Stimulated activated CD4-positive, alpha-beta T cell treated with anti-CD3 and anti-CD28 coated beads, Interleukin-2, amount 100 ng/mL, for 48 hours (primary cell): ENCODE measurements at regions not wholly inside any gene's neighbourhood (a gene's known extent, or its start where the extent isn't known, plus 50 kb on each side); places are given as distances from the start of the nearest gene placed in this dataset.
"Not testable (repeated sequence)": the region's sequence is repeated elsewhere in the genome, so short reads cannot be mapped to it uniquely, and the experiment has no call there.

Experiments used
- DNase-seq, 2 donors: peaks; one replicate each; pipeline ENCODE4 v3.0.0-alpha.2; 2020

DNA sequence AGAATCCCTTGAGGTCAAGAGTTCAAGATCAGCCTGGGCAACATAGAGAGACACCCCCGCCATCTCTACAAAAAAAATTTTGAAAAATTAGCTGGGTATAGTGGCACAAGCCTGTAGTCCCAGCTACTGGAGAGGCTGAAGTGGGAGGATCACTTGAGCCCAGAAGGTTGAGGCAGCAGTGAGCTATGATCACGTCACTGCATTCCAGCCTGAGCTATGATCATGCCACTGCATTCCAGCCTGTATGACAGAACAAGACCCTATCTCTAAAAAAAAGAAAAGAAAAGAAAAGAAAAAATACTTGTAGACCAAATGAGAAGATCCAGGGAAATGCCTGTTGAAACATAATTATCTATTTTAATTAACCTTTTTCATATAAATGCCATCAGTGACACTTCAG is 93.8 kb upstream of the MDM1 start:
- DNase-seq, result no peak

DNA sequence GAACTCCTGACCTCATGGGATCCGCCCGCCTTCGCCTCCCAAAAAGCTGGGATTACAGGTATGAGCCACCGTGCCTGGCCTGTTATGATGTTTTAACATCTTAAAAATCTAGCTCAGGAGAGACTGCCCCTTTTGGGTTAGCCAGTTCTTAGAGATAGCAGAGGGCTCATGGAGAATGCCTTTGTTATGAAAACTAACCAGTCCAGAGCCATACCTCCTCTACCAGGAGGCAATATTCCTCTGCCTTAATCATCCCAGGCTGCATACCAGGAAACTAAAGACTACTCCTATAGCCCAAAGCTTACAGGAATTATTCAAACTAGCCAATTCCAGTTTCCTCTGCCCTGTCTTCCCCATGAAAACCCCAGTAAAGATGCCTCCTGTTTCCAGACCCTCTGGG is 96.0 kb upstream of the MDM1 start:
- no peak for DNase-seq

DNA sequence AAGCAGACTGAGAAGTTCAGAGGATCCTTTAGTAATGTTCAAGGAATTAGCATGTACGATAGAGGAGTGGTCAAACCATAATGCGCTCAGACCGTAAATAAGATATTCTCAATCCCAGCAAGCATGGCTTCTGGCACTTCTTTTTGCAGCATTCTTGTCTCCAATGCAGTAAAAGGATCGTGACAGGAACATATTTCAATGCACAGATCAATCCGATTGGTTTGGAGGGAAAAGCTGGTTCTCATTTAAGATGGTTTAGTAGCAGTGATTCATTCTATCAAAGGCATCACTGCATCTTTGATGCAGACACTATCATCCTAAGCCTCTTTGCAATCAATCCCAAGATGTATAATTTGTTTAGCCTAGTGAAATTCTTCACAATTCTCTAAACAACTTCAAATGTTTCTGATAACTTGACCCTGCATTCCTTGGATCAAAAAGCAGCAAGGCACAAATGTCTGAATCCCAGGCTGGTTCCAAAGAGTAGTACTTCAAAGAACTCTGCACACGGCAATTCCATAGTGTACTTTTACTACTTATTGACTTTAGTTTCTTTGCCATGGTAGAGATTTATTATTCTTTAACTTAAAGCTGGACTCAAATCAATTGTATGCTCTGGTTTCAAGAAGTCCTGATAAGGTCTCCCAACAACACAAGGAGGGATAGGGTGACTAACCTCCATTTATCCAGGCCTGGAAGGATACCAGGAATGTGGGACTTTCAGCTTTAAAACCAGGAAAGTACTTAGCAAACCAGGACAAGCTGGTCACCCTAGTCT is 96.8 kb upstream of the MDM1 start:
- DNase-seq, result no peak

DNA sequence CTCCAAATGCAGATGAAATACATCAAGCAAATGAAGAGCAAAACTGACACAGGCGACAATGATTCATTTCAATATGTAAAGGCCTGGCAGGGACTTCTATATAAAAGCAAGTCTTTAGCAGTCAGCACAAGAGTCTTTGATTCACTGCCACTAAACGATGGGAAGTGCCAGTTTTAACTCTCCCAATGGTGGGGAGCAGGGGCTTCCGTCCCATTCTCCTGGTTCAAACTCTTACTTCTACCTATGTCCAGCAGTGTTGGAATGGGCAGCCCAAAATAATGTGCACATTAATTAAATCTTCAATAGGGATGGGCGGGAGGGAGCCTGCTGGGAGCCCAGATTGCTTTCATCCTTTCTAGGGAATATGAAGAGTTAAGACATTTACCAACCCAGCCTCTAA is 97.5 kb upstream of the MDM1 start:
- DNase-seq, result no peak

DNA sequence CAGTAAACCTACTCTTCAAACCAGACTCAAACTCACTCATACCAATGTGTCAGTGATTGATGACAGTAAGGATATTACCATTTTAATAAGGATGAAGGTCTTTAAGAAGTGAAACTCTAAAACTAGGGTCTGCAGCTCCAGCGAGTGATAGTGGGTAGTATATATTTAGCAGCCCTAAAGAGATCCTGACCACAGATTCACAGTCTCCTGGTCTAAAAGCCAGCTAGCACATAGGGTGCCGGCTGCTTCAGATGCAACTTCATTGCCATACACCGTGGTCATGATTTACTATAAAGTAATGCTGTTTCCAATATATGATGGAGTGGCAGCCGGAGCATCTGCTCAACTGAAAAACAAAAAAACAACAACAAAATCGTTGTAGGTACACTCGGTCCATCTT is 99.6 kb upstream of the MDM1 start:
- no peak for DNase-seq

DNA sequence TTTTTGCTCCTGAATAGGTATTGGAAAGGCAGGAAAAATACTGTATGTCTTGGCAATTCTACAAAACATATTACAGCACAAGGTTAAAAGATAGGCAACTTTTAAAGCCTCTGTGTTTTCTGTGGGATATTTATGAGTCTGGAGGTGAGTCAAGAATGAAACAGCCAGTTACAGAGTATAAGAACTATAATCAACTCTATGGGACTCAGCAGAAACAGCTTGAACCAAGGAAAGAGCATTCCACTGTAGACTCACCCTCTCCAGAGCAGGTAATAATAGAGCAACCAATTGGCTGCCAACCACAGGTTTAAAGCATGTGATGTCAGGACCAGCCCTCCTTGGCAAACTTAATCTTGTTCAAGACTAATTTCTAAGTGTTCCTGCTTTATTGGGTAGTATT is 100.5 kb upstream of the MDM1 start:
- no peak for DNase-seq

DNA sequence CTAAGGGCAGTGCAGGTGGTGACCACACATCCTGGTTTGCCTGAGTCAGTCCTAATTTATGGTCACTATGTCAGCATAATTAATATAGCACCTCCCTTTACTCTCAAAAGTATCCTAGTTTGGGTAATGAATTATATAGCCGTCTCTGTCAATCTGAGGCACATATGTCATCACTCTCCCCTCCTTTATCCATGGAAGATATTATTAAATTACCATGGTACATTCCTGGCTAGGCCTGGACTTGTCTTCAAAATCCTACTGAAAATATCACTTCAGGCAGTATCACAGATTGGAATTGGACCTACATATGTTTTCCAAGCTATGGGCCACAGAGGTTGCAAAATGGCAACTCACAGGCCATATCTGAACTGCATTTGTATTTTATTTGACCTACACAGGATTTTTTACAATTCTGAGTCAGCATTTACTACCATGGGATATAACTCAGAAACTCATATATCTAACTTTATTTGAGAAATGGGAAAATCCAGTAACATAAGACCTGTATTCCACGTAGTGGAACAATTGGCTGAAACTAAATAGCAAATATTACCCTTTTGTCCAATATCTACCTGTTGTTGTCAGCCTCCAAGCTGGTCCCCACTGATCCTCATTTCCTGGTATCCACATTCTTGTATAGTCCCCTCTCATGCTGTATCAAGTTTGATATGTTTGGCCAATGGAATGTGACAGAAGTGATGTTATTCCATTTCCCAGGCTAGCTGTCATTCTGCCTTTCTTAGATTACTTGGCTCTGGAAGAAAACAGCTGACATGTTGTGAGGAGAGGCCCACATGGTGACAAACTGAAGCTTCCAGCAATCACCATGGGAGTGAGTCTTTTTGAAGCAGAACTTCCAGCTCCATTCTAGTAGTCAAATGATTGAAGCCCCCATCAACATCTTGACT is 102.5 kb upstream of the MDM1 start:
- no peak for DNase-seq

DNA sequence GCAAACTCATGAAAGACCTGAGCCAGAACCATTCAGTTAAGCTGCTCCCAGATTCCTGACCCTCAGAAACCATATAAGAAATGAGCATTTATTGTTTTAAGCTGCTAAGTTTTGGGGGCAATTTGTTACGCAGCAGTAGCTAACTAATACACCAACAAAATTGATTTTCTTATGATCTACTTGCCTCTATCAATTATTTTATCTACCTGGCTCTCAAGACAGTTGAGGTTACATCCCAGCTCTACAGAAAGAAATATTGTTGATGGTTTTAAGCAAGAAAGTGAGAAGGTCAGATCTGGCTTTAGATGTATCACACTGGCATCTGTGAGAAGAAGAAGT is 103.1 kb upstream of the MDM1 start:
- no peak for DNase-seq

DNA sequence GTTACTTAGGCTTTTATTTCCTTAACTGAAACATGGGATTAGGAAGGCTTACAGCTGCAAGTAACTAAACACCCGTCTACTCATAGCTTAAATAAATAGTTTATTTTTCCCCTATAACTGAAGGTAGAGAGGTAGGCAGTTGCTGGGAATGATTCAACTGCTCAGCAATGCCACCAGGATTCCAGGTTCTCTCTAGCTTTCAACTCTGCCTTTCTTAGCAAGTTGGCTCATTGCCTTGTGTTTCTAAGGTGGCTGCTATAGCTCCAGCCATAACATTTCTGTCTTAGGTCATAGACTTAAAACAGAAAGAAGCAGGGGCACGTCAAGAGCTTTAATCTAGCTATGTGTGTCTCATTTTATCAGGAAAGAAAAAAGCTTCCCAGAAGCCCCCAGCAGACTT is 103.7 kb upstream of the MDM1 start:
- no peak for DNase-seq

DNA sequence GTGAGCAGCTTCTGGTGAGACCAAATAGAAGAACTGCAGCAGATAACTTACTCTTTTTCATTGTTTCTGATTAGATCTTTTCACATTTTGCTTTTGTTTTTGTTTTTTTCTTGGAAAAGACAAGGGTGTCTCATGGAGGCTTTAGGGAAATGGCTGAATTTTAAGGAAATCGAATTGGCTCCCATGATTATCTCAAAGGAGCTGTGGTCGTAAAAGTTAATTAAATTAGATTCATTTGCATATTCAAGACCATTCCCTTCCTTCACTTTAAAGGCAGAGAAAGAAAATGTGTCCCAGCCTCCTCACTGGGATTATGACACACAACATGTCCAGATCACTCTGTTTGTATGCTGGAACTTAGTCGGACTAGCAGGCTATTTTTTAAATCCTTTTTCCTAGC is 106.4 kb upstream of the MDM1 start:
- DNase-seq, result no peak

DNA sequence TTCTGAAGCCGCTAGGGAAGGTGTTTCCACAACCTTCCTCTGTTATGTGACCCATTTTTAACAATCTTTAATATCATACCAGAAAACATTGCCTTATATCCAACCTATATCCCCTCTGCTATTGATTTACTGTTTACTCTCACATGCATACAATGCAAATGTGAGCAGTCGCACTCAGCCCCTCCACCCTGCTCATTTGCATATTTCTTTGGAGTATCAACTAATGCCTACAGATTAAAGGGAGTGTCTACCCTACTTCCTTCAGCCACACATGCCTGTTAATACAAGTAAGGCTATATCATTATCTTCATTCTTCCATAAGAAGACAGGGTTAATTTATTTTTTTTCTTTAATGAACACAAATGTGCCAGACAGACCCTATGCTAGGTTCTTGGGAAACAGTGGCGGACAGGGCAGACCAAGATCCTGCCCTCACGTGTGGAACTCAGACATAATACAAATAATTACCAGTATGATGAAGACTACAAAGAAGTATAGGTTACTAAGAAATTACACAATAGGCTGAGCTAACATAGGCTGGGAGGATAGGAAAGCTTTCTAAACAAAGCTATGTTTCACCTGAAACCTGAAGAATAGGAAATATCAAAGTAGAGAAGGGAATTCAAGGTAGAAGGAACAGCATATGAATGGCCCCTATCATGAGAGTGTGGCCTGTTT is 107.3 kb upstream of the MDM1 start:
- no peak for DNase-seq

DNA sequence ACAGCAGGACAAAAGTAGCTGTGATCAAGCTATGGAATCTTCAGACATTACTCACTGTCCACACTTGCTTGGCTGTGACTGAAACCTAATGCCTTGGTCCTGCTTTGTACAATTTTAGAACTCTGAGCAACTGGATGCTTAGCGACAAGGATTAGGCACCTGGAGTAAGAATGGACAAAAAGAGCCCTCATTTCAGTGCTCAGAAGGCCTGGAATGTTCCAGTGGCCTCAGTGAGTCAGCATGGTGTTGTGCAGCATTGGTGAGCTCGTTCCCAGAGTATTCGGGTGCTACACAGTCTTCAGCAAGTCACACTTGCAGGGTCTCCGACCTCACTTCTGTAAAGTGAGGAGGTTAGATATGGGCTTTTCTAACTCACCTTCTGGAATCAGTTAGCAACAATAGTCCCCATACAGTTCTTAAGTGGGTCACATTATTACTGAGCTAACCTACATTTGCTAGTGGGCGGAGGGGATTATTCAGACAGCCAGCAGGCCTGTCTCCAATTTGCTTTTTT is 108.0 kb upstream of the MDM1 start:
- no peak for DNase-seq

DNA sequence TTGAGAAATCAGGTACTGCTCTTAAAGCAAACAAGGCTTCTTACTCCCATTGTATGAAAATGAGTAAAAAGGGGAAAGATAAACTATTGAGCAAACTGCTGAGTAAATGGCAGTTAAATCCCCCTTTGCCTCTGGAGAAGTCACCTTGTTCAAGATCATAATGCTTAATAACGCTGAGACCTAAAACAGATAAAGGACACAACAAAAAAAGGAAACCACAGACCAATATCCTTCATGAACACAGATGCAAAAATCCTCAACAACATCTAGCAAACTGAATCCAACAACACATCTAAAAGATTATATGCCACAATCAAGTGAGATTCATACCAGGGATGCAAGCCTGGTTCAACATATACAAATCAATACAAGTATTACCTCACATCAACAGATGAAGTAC is 109.0 kb upstream of the MDM1 start:
- DNase-seq, result no peak

DNA sequence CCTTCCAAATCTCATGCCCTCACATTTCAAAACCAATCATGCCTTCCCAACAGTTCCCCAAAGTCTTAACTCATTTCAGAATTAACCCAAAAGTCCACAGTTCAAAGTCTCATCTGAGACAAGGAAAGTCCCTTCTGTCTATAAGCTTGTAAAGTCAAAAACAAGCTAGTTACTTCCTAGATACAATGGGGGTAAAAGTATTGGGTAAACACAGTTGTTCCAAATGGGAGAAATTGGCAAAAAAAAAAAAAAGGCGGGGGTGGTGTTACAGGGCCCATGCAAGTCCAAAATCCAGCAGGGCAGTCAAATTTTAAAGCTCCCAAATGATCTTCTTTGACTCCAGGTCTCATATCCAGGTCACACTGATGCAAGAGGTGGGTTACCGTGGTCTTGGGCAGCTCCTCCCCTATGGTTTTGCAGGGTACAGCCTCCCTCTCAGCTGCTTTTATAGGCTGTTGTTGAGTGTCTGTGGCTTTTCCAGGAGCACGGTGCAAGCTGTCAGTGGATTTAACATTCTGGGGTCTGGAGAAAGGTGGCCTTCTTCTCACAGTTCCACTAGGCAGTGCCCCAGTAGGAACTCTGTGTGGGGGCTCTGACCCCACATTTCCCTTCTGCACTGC is 110.3 kb upstream of the MDM1 start:
- DNase-seq, result not testable (repeated sequence)

DNA sequence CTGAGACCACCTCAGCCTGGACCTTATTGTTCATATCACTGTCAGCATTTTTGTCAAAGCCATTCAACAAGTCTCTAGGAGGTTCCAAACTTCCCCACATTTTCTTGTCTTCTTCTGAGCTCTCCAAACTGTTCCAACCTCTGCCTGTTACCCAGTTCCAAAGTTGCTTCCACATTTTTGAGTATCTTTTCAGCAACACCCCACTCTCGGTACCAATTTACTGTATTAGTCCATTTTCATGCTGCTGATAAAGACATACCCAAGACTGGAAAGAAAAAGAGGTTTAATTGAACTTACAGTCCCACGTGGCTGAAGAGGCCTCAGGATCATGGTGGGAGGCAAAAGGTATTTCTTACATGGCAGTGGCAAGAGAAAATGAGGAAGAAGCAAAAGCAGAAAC is 111.5 kb upstream of the MDM1 start:
- not testable (repeated sequence) for DNase-seq

DNA sequence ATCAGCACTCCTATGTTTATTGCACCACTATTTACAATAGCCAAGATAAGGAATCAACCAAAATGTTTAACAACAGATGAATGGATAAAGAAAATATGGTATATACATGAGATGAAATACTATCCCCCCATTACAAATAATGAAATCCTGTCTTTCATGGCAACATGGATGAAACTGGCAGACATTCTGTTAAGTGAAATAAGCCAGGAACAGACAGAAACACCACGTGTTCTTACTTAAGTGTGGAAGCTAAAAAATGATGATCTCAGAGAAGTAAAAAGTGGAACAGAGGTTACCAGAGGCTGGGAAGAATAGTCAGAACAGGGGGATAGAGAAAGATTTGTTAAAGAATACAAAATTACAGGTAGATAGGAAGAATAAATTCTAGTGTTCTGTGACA is 113.7 kb upstream of the MDM1 start:
- DNase-seq, result no peak

DNA sequence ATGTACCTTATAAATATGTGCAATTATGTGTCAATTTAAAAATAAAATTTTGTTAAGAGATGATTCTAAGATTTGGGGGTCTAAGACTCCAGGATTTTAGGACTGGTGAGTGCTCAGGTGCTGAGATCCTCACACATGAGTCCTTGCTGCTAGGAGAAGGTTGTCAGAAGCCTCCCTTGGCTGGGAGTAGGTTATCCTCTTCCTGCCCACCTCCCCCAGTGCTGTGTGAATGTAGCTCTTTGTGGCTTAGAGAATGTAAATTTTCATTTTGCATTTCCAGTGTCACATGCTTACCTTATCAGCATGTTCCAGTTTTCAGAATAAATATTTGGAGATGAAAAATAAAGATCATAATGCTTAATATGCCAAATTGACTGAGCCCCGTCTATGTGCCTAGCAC is 114.2 kb upstream of the MDM1 start:
- no peak for DNase-seq

DNA sequence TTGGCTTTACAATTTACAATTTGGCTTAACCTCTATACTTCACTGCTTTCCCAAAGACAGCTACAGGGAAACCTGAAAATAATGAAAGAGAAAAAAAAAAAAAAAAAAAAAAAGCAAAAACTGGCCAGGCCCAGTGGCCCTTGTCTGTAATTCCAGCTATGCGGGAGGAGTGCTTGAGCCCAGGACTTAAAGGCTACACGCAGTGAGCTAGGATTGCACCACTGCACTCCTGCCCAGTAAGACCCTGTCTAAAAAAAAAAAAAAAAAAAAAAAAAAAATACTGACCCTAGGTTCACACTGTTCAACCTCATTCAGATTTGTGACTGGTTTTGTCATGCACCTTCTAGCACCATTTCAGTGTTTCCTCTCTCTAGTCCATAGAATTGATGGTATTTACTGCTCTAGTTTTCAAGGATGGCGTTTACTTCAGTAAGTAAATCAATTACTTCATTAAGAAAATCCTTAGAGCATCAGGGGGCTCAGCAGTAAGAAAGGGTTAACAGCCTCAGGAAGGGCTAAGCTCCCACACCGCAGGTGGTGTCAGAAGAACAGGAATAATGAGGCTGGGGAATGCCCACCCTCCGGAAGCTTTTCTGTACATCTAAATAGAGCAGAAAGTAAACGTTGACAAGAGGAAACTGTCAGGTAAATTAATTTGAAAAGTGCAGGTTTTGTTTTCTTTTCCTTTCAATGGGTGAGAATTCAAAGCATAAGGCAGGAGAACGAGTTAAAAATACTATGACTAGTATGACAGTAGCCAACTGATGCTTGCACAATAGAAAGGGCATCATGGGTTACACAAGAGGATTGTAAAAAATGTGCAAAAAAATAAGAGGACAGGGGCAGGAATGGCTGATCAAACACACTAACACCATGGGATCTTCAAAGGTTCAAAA is 115.0 kb upstream of the MDM1 start:
- no peak for DNase-seq

DNA sequence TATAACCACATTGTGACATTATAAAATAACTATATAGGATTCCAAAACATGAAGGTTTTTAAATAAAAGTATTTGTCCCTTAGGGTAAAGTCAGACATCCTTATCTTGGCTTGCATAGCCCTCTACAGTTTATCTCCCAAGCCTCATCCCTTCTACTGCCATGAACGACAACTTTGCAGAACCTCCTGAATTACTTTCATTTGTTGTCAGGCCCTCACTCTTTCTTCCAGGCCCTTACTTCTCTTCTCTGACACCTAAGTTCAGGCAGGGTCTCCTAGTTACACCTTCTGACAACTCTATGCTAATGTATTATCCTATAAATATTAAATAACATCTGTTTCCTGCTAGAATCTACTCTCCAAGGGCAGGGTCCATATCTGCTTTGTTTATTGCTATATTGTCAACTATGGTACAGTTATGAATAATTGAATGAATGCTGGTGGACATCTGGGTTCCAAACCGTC is 115.7 kb upstream of the MDM1 start:
- DNase-seq, result no peak

DNA sequence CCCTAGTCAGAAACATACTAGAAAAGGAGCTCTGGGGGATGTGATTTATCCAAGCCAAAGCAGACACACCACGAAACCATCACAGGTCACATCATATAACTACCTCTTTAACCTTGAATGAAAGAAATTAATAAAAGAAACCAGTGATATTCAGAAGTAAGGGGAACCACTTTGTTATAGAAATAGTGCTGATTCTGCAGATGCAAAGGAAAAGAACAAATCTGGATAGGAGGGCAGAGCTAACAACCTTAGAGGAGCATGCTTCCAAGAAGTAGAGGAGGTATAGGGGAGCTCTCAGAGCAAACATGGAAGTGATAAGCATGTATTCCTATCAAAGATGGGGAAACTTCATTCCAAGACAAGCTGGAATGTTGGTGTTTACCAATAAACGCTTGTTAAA is 117.0 kb upstream of the MDM1 start:
- DNase-seq, result no peak

DNA sequence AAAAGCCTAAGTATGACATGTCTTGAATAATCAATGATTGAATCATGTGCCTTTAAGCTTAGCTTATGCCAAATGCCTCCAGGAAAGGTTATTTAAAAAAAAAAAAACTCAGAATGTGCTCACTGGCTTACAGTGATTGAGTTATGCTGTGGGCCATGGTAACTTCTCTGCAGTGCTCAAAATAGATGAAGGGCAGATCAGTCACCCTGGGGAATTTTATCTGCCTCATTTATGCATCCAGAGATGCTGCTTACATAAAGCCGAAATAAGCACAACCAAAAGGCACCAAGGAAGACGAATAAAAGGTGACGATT is 118.7 kb upstream of the MDM1 start:
- no peak for DNase-seq
